DMS79 (cell line): ENCODE measurements at regions not wholly inside any gene's neighbourhood (a gene's known extent, or its start where the extent isn't known, plus 50 kb on each side); places are given as distances from the start of the nearest gene placed in this dataset.

ENCODE experiments used
- DNase-seq: peaks from one replicate; lab custom pipeline; 2025; lab: John Stamatoyannopoulos, UW

DNA sequence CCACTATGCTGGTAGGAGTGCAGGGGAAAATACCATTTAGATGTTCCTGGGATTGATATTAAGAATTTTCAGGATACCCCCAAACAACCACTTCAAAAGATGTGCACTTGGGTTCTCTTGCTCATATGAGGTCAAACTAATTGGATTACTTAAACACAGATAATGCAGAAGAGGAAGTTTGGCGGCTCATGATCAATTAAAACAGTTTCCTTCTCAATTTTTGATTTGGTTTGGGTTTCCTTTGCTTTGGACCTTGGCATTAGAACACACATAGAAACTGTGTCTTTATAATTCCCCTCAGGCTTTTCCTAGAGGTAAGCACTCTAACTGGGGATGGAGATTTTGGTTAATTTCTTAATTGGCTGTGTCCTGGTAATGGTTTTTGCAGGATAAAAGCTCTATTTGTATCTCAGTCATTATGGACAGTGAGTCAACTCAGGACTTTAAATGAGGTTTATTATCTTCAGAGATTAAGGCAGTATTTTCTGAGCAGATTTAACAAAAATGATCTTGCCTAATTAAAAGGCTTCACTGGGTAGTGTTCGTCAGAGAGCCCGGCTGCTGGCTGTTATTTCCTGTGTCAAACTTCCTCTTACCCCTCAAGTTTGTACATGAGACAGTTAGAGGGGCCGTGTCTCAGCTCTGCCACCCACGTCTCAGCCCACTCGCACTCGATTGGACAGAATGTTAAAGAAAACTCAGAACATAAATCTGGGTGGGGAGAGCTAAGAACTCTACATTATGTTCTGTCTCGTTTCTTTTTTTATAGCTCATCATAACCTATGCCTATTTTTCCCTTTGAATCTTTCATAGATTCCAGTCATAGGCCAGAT, 50.3 kb upstream of the PREP start:
- DNase-seq = no peak
